Nephron progenitor cell (in vitro differentiated cells): ENCODE measurements at regions not wholly inside any gene's neighbourhood (a gene's known extent, or its start where the extent isn't known, plus 50 kb on each side); places are given as distances from the start of the nearest gene placed in this dataset.
"Not testable (repeated sequence)": the region's sequence is repeated elsewhere in the genome, so short reads cannot be mapped to it uniquely, and the experiment has no call there.

ENCODE experiments used
- DNase-seq: peaks from one replicate; pipeline ENCODE4 v3.0.0; 2021
- H3K27ac Mint-ChIP-seq: 2 replicates; pipeline ENCODE4 v1.8.0; 2021; ENCODE audit warnings: mild to moderate bottlenecking, moderate library complexity, mixed read lengths
- H3K27me3 Mint-ChIP-seq: 2 replicates; pipeline ENCODE4 v1.8.0; 2021; ENCODE audit warnings: mild to moderate bottlenecking, low read depth, mixed read lengths; ENCODE audit not compliant: poor library complexity
- H3K36me3 Mint-ChIP-seq: 2 replicates; pipeline ENCODE4 v1.8.0; 2021; ENCODE audit warnings: low read depth, mixed read lengths
- H3K4me1 Mint-ChIP-seq: 2 replicates; pipeline ENCODE4 v1.8.0; 2021; ENCODE audit warnings: mixed read lengths
- H3K4me3 Mint-ChIP-seq: 2 replicates; pipeline ENCODE4 v1.8.0; 2021; ENCODE audit warnings: mild to moderate bottlenecking, moderate library complexity, mixed read lengths
- H3K9me3 Mint-ChIP-seq: 2 replicates; pipeline ENCODE4 v1.8.0; 2021; ENCODE audit warnings: mild to moderate bottlenecking, moderate library complexity, mixed read lengths

GRCh38 chr16:18263046-18263445 is 73.5 kb downstream of the NPIPA8 start:
- H3K4me3 Mint-ChIP-seq, H3K4me1 Mint-ChIP-seq, DNase-seq, H3K27ac Mint-ChIP-seq, H3K9me3 Mint-ChIP-seq, H3K27me3 Mint-ChIP-seq, H3K36me3 Mint-ChIP-seq: not testable (repeated sequence)

GRCh38 chr16:18261848-18262247 is 74.7 kb downstream of the NPIPA8 start:
- DNase-seq, H3K4me1 Mint-ChIP-seq, H3K4me3 Mint-ChIP-seq, H3K9me3 Mint-ChIP-seq, H3K36me3 Mint-ChIP-seq, H3K27me3 Mint-ChIP-seq, H3K27ac Mint-ChIP-seq: not testable (repeated sequence)

- DNase-seq, H3K4me3 Mint-ChIP-seq, H3K4me1 Mint-ChIP-seq, H3K36me3 Mint-ChIP-seq, H3K9me3 Mint-ChIP-seq, H3K27me3 Mint-ChIP-seq, H3K27ac Mint-ChIP-seq: not testable (repeated sequence)
These were observed 76.9 kb downstream of the NPIPA8 start for GRCh38 chr16:18259496-18260176.

DNA sequence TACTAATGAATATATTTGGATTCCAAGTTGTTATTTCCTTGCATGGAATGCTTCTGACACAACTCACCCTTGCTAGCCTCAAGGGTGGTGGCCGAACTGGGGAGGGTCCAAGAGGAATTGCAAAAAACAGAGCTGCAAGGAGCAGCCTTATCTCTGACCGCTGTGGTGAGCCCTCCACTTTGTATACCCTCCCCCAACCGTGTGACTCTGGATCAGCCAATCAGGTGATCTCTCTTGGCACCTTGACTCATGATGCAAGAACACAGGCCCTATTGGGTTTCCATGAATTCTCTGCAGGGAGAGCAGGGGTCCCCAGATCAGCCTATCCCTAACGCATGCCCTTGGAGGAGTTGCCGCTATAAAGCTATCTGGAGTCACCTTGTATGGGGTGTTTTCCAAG is 83.6 kb downstream of the NPIPA8 start:
- not testable (repeated sequence) for H3K4me3 Mint-ChIP-seq, H3K36me3 Mint-ChIP-seq, H3K27ac Mint-ChIP-seq, H3K9me3 Mint-ChIP-seq, H3K4me1 Mint-ChIP-seq, H3K27me3 Mint-ChIP-seq, DNase-seq

- not testable (repeated sequence) for H3K9me3 Mint-ChIP-seq, H3K4me1 Mint-ChIP-seq, H3K27me3 Mint-ChIP-seq, DNase-seq, H3K36me3 Mint-ChIP-seq, H3K27ac Mint-ChIP-seq, H3K4me3 Mint-ChIP-seq
These were observed 106.0 kb downstream of the NPIPA8 start for GRCh38 chr16:18230505-18230904.

DNA sequence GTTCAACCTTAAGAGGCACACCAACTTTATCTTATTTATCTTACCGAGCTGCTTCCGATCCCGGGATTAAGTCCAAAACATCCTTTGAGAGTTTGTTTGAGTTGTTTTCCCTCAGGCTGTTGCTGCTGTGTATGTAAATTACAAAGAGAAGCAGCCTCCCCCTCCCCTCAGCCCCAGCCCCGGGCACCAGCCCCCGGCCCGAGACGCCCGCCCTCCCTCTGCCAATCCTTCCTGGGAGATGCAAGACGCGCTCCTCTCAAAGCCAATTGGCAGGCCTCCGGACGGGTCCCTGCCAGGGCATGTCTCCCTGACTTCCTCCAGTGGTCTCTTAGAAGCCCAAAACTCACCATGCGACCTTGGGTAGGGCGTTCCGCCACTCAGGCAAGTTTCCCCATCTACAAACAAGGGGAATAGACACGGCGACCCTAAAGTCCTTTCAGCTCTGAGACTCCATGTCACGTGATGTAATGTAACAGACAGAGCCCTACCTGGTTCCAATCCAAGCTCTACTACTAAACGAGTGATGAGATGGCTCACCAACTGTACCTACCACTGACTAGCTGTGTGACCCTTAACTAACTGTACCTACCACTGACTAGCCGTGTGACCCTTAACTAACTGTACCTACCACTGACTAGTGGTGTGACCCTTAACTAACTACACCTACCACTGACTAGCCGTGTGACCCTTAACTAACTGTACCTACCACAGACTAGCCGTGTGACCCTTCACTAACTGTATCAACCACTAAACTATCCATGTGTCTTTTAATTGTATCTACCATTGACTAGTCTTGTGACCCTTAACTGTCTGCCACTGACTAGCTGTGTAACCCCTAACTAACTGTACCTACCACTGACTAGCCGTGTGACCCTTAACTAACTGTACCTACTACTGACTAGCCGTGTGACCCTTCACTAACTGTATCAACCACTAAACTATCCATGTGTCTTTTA is 114.2 kb downstream of the NPIPA8 start:
- not testable (repeated sequence) for H3K36me3 Mint-ChIP-seq, H3K9me3 Mint-ChIP-seq, H3K27ac Mint-ChIP-seq, H3K4me1 Mint-ChIP-seq, H3K4me3 Mint-ChIP-seq, H3K27me3 Mint-ChIP-seq, DNase-seq

GRCh38 chr16:18217741-18218140 is 118.8 kb downstream of the NPIPA8 start:
- not testable (repeated sequence) for DNase-seq, H3K9me3 Mint-ChIP-seq, H3K4me1 Mint-ChIP-seq, H3K27me3 Mint-ChIP-seq, H3K36me3 Mint-ChIP-seq, H3K4me3 Mint-ChIP-seq, H3K27ac Mint-ChIP-seq

GRCh38 chr16:18216814-18217213 is 119.7 kb downstream of the NPIPA8 start:
- not testable (repeated sequence) for H3K27me3 Mint-ChIP-seq, H3K27ac Mint-ChIP-seq, H3K9me3 Mint-ChIP-seq, H3K4me3 Mint-ChIP-seq, H3K4me1 Mint-ChIP-seq, DNase-seq, H3K36me3 Mint-ChIP-seq

DNA sequence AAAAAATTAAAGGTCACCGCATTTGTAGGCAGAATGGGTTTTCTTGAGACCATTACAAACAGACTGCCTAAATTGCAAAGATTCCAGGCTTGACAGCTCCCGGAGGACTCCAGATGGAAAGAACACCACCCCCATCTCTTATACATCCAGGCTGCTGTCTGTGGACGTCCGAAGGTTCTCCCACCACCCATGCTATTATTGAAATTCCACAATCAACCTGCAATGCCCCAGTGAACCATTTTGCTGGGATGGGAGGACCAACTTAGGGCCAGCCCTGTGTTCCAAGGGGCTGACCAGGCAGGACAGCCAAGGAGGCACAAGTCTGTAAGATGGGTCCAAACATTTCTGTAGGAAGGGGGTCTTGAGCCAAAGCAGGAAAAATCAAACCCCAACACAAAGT is 122.7 kb downstream of the NPIPA8 start:
- DNase-seq, H3K27ac Mint-ChIP-seq, H3K4me3 Mint-ChIP-seq, H3K36me3 Mint-ChIP-seq, H3K9me3 Mint-ChIP-seq, H3K4me1 Mint-ChIP-seq, H3K27me3 Mint-ChIP-seq: not testable (repeated sequence)

DNA sequence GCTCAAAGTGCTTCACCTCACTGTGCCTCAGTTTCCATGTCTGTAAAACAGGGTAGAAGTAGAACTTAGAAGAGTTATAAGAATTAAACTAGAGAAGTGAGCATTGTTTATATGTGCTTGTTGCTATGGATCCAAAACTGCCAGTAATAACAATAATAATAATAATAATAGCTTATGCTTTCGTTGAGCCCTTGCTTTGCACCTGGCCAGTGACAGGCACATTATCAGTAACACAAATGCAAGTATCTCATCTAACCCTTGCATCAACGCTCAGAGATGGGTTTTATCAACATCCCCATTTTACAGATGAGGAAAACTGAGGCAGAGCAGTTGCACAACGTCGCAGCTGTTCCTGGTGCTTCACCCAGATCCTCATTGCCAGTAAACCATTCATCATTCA is 125.0 kb downstream of the NPIPA8 start:
- H3K4me1 Mint-ChIP-seq, H3K9me3 Mint-ChIP-seq, H3K4me3 Mint-ChIP-seq, H3K36me3 Mint-ChIP-seq, H3K27me3 Mint-ChIP-seq, DNase-seq, H3K27ac Mint-ChIP-seq: not testable (repeated sequence)

- not testable (repeated sequence) for H3K4me3 Mint-ChIP-seq, H3K27me3 Mint-ChIP-seq, DNase-seq, H3K27ac Mint-ChIP-seq, H3K9me3 Mint-ChIP-seq, H3K36me3 Mint-ChIP-seq, H3K4me1 Mint-ChIP-seq
These were observed 131.8 kb downstream of the NPIPA8 start for GRCh38 chr16:18204786-18205185.

DNA sequence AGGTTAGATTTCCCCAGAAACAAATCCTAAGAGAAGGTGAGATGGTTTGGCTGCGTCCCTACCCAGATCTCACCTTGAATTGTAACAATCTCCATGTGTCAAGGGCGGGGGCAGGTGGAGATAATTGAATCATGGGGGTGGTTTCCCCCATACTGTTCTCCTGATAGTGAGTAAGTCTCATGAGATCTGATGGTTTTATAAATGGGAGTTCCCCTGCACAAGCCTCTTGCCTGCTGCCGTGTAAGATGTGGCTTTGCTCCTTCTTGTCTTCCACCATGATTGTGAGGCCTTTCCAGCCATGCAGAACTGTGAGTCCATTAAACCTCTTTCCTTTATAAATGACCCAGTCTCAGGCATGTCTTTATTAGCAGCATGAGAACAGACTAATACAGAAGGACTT is 132.2 kb downstream of the NPIPA8 start:
- H3K36me3 Mint-ChIP-seq, H3K4me1 Mint-ChIP-seq, H3K9me3 Mint-ChIP-seq, H3K4me3 Mint-ChIP-seq, H3K27ac Mint-ChIP-seq, H3K27me3 Mint-ChIP-seq, DNase-seq: not testable (repeated sequence)

DNA sequence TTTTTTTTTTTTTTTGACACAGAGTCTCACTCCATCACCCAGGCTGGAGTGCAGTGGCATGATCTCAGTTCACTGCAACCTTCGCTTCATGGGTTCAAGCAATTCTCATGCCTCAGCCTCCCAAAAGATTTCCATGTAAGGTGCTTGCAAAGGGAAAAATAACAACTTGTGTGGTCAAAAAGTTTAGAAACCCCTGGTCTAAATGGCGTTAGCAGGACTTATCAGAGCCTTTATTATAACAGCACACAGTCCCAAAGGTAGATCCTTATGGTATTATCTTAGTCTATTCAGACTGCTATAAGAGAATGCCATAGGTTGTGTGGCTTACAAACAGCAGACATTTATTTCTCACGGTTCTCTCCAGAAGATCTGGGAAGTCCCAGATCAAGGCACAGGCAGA is 135.0 kb downstream of the NPIPA8 start:
- not testable (repeated sequence) for DNase-seq, H3K4me3 Mint-ChIP-seq, H3K4me1 Mint-ChIP-seq, H3K9me3 Mint-ChIP-seq, H3K27ac Mint-ChIP-seq, H3K36me3 Mint-ChIP-seq, H3K27me3 Mint-ChIP-seq

- not testable (repeated sequence) for H3K4me3 Mint-ChIP-seq, H3K27ac Mint-ChIP-seq, H3K4me1 Mint-ChIP-seq
These were observed 144.1 kb downstream of the NPIPA8 start for GRCh38 chr16:18192389-18192788.

DNA sequence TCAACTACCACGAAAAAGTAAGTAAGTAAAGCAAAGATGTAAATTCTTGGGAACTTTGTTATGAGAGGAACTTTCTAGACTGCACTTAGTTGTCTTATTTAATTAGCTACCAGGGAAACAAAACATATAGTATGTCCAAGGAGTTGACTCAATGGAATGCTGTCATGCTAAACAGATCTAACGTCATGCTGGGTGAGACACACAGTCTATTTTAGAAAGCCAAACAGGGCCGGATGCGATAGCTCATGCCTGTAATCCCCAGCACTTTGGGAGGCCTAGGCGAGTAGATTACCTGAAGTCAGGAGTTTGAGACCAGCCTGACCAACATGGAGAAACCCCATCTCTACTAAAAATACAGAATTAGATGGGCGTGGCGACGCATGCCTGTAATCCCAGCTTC is 146.4 kb downstream of the NPIPA8 start:
- H3K9me3 Mint-ChIP-seq, H3K4me1 Mint-ChIP-seq, DNase-seq, H3K27ac Mint-ChIP-seq, H3K36me3 Mint-ChIP-seq, H3K4me3 Mint-ChIP-seq, H3K27me3 Mint-ChIP-seq: not testable (repeated sequence)

More at GRCh38 chr16:18192389-18192788, 144.1 kb downstream of the NPIPA8 start:
- not testable (repeated sequence) for H3K9me3 Mint-ChIP-seq, DNase-seq, H3K36me3 Mint-ChIP-seq, H3K27me3 Mint-ChIP-seq
